ENCODE measurements at regions not wholly inside any gene's neighbourhood (a gene's known extent, or its start where the extent isn't known, plus 50 kb on each side); places are given as distances from the start of the nearest gene placed in this dataset.
"Not testable (repeated sequence)": the region's sequence is repeated elsewhere in the genome, so short reads cannot be mapped to it uniquely, and the experiment has no call there.

- H3K27ac ChIP-seq = no peak overlapping the region
- TF ChIP-seq ZFX (IDR thresholded peaks at IDR 0.05; ENCODE audit: borderline replicate concordance) (no peak), CTCF (IDR thresholded peaks at IDR 0.05) (no peak)
Measured at GRCh38 chrX:46130247-46130646, 415.0 kb downstream of the ZNF674 start.

- TF ChIP-seq CTCF (IDR thresholded peaks at IDR 0.05) = no peak
- TF ChIP-seq ZFX (IDR thresholded peaks at IDR 0.05; ENCODE audit: borderline replicate concordance) = no peak
- no peak overlapping the region for H3K27ac ChIP-seq
Measured at GRCh38 chrX:46125111-46125510, 420.1 kb downstream of the ZNF674 start.

- no peak overlapping the region for H3K27ac ChIP-seq
- TF ChIP-seq CTCF (IDR thresholded peaks at IDR 0.05) (no peak), ZFX (IDR thresholded peaks at IDR 0.05; ENCODE audit: borderline replicate concordance) (no peak)
Measured at GRCh38 chrX:46117234-46117633, 428.0 kb downstream of the ZNF674 start.

GRCh38 chrX:46087310-46087709 lies 457.9 kb downstream of the ZNF674 start:
- not testable (repeated sequence) for H3K27ac ChIP-seq

- H3K27ac ChIP-seq = not testable (repeated sequence)
Measured at GRCh38 chrX:46080121-46080520, 465.1 kb downstream of the ZNF674 start.

- H3K27ac ChIP-seq = no peak overlapping the region
- no peak for TF ChIP-seq ZFX (IDR thresholded peaks at IDR 0.05; ENCODE audit: borderline replicate concordance)
- no peak for TF ChIP-seq CTCF (IDR thresholded peaks at IDR 0.05)
Measured at GRCh38 chrX:46072791-46073190, 472.4 kb downstream of the ZNF674 start.

- TF ChIP-seq CTCF (IDR thresholded peaks at IDR 0.05) (no peak), ZFX (IDR thresholded peaks at IDR 0.05; ENCODE audit: borderline replicate concordance) (no peak)
Measured at GRCh38 chrX:46072372-46072771, 472.8 kb downstream of the ZNF674 start.

GRCh38 chrX:46070421-46070820 lies 474.8 kb downstream of the ZNF674 start:
- TF ChIP-seq ZFX (IDR thresholded peaks at IDR 0.05; ENCODE audit: borderline replicate concordance) = no peak
- no peak for TF ChIP-seq CTCF (IDR thresholded peaks at IDR 0.05)
- no peak overlapping the region for H3K27ac ChIP-seq

More at GRCh38 chrX:46072372-46072771, 472.8 kb downstream of the ZNF674 start:
- no peak overlapping the region for H3K27ac ChIP-seq
